ENCODE measurements at regions not wholly inside any gene's neighbourhood (a gene's known extent, or its start where the extent isn't known, plus 50 kb on each side); places are given as distances from the start of the nearest gene placed in this dataset.

- no peaks in the 10 kb centered on the region for H3K27me3 ChIP-seq
- TF ChIP-seq CTCF (IDR thresholded peaks at IDR 0.05 in 4 of 5, conservative IDR thresholded peaks at IDR 0.05 in 1 of 5) (no peak), POLR2A (IDR thresholded peaks at IDR 0.05) (no peak)
- no peaks in the 10 kb centered on the region for H3K36me3 ChIP-seq
- in situ Hi-C loops (cut with MboI; ENCODE audit: low sequenced_read_pairs in 4 of 4): no loop called here
- peaks cover 0 to 8% of the 10 kb centered on the region in 2 donors for H3K4me1 ChIP-seq
- no peak overlapping the region for H3K4me3 ChIP-seq
- H3K27ac ChIP-seq: no peak overlapping the region
- DNase-seq: no peak
- no peak for ATAC-seq
- intact Hi-C loops (cut with DNase I; ENCODE audit: low total_unique reads): no loop called here
- no peaks in the 10 kb centered on the region for H3K9me3 ChIP-seq
Measured at GRCh38 chr3:72015463-72015862, 230.5 kb upstream of the PROK2 start.

- no peaks in the 10 kb centered on the region for H3K27me3 ChIP-seq
- no peak overlapping the region for H3K27ac ChIP-seq
- intact Hi-C loops (cut with DNase I; ENCODE audit: low total_unique reads): no loop called here
- H3K36me3 ChIP-seq: no peaks in the 10 kb centered on the region
- TF ChIP-seq CTCF (IDR thresholded peaks at IDR 0.05 in 4 of 5, conservative IDR thresholded peaks at IDR 0.05 in 1 of 5) (no peak), POLR2A (IDR thresholded peaks at IDR 0.05) (no peak)
- H3K9me3 ChIP-seq: no peaks in the 10 kb centered on the region
- in situ Hi-C loops (cut with MboI; ENCODE audit: low sequenced_read_pairs in 4 of 4): no loop called here
- no peaks in the 10 kb centered on the region for H3K4me1 ChIP-seq
- no peak for DNase-seq
- no peak overlapping the region for H3K4me3 ChIP-seq
- no peak for ATAC-seq
Measured at GRCh38 chr3:72013084-72013483, 228.1 kb upstream of the PROK2 start.

GRCh38 chr3:72012363-72012762 is 227.4 kb upstream of the PROK2 start:
- no peak for ATAC-seq
- Histone ChIP-seq H3K36me3 (no peaks in the 10 kb centered on the region), H3K4me1 (no peaks in the 10 kb centered on the region), H3K27me3 (no peaks in the 10 kb centered on the region), H3K27ac (no peak overlapping the region), H3K4me3 (no peak overlapping the region), H3K9me3 (no peaks in the 10 kb centered on the region)
- TF ChIP-seq POLR2A (IDR thresholded peaks at IDR 0.05) (no peak), CTCF (IDR thresholded peaks at IDR 0.05 in 4 of 5, conservative IDR thresholded peaks at IDR 0.05 in 1 of 5) (no peak)
- intact Hi-C loops (cut with DNase I; ENCODE audit: low total_unique reads): no loop called here
- no peak for DNase-seq
- in situ Hi-C loops (cut with MboI; ENCODE audit: low sequenced_read_pairs in 4 of 4): no loop called here

GRCh38 chr3:72011485-72011884 is 226.5 kb upstream of the PROK2 start:
- Histone ChIP-seq H3K4me1 (no peaks in the 10 kb centered on the region), H3K9me3 (no peaks in the 10 kb centered on the region), H3K27me3 (no peaks in the 10 kb centered on the region), H3K36me3 (no peaks in the 10 kb centered on the region), H3K4me3 (no peak overlapping the region), H3K27ac (no peak overlapping the region)
- ATAC-seq (no peak), DNase-seq (no peak)
- in situ Hi-C loops (cut with MboI; ENCODE audit: low sequenced_read_pairs in 4 of 4) (no loop called here), intact Hi-C loops (cut with DNase I; ENCODE audit: low total_unique reads) (no loop called here)
- TF ChIP-seq POLR2A (IDR thresholded peaks at IDR 0.05) (no peak), CTCF (IDR thresholded peaks at IDR 0.05 in 4 of 5, conservative IDR thresholded peaks at IDR 0.05 in 1 of 5) (no peak)

GRCh38 chr3:72009851-72010443 is 225.0 kb upstream of the PROK2 start:
- no peak overlapping the region for H3K4me3 ChIP-seq
- intact Hi-C loops (cut with DNase I; ENCODE audit: low total_unique reads) (no loop called here), in situ Hi-C loops (cut with MboI; ENCODE audit: low sequenced_read_pairs in 4 of 4) (no loop called here)
- no peaks in the 10 kb centered on the region for H3K9me3 ChIP-seq
- no peaks in the 10 kb centered on the region for H3K4me1 ChIP-seq
- no peaks in the 10 kb centered on the region for H3K36me3 ChIP-seq
- TF ChIP-seq POLR2A (IDR thresholded peaks at IDR 0.05): no peak
- TF ChIP-seq CTCF (IDR thresholded peaks at IDR 0.05 in 4 of 5, conservative IDR thresholded peaks at IDR 0.05 in 1 of 5): no peak
- H3K27ac ChIP-seq: no peak overlapping the region
- DNase-seq (no peak), ATAC-seq (no peak)
- no peaks in the 10 kb centered on the region for H3K27me3 ChIP-seq

All from gastrocnemius medialis (tissue), 4 donors.